VCaP (cell line): ENCODE measurements at regions not wholly inside any gene's neighbourhood (a gene's known extent, or its start where the extent isn't known, plus 50 kb on each side); places are given as distances from the start of the nearest gene placed in this dataset.

Experiments used
- H3K27ac ChIP-seq: fragments of 450-650 bp; 2 replicates; pipeline ENCODE4 v1.5.1; 2017
- TF ChIP-seq, protein P1 (sequence below): fragments of 450-650 bp; conservative IDR thresholded peaks from 2 replicates; pipeline ENCODE4 v1.5.1; 2017; ENCODE audit warnings: mild to moderate bottlenecking, moderate library complexity

- H3K27ac ChIP-seq: no peak overlapping the region
- TF ChIP-seq, protein P1, sequence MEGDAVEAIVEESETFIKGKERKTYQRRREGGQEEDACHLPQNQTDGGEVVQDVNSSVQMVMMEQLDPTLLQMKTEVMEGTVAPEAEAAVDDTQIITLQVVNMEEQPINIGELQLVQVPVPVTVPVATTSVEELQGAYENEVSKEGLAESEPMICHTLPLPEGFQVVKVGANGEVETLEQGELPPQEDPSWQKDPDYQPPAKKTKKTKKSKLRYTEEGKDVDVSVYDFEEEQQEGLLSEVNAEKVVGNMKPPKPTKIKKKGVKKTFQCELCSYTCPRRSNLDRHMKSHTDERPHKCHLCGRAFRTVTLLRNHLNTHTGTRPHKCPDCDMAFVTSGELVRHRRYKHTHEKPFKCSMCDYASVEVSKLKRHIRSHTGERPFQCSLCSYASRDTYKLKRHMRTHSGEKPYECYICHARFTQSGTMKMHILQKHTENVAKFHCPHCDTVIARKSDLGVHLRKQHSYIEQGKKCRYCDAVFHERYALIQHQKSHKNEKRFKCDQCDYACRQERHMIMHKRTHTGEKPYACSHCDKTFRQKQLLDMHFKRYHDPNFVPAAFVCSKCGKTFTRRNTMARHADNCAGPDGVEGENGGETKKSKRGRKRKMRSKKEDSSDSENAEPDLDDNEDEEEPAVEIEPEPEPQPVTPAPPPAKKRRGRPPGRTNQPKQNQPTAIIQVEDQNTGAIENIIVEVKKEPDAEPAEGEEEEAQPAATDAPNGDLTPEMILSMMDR: no peak
Measured at GRCh38 chr6:126170433-126170832, 169.5 kb upstream of the CENPW start.

GRCh38 chr6:126170978-126171382, 168.9 kb upstream of the CENPW start:
- H3K27ac ChIP-seq: no peak overlapping the region
- TF ChIP-seq, protein P1: peak; percentile 74

GRCh38 chr6:126172131-126172530, 167.8 kb upstream of the CENPW start:
- TF ChIP-seq, protein P1: no peak
- no peak overlapping the region for H3K27ac ChIP-seq

GRCh38 chr6:126173265-126173664, 166.7 kb upstream of the CENPW start:
- TF ChIP-seq, protein P1: no peak
- H3K27ac ChIP-seq: no peak overlapping the region

DNA sequence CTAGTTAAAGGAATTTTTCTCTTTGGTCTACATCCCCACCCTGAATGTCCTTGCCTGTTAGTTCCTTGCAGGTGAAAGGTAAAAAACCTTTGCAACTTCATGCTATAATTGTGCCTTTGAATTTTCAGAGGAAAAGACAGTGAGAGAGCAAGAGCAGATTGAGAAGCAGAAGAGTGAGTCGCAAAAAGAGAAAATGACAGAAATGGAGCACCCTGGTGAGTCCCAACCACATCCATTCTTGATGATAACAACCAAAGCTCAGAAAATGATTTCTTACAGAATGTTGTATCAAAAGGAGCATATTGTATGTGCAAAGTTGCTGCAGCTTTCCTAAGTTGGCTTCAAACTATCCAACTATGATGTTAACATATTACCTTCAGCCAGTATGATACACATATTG, 165.2 kb upstream of the CENPW start:
- TF ChIP-seq, protein P1: no peak
- no peak overlapping the region for H3K27ac ChIP-seq

DNA sequence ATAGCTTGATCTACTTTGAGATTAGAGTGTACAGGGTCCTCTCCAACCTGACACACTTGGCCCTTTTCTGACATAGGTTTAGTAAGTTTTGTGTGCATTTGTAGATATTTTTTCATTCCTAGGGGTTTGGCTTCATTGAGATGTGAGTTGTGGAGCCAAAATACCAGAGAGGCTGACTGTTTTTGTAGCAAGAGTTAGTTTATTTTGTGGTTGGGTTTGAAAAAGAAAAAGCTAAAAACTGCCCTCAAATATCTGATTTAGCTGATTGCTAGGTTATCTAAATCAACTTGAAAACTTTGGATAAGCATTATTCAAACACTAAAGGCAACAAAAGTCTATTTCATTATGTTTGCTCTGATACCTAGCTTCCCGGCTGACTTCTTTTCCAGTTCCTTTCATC, 164.7 kb upstream of the CENPW start:
- H3K27ac ChIP-seq: no peak overlapping the region
- TF ChIP-seq, protein P1: no peak

GRCh38 chr6:126176282-126176681, 163.6 kb upstream of the CENPW start:
- TF ChIP-seq, protein P1: peak; percentile 72
- no peak overlapping the region for H3K27ac ChIP-seq

- no peak overlapping the region for H3K27ac ChIP-seq
Measured at GRCh38 chr6:126180585-126180984, 159.3 kb upstream of the CENPW start.

More at GRCh38 chr6:126180585-126180984, 159.3 kb upstream of the CENPW start:
- TF ChIP-seq, protein P1: no peak
